NT2/D1 (cell line): ENCODE measurements at regions not wholly inside any gene's neighbourhood (a gene's known extent, or its start where the extent isn't known, plus 50 kb on each side); places are given as distances from the start of the nearest gene placed in this dataset.

Source experiments
- SUZ12 ChIP-seq: IDR thresholded peaks from 2 replicates; pipeline ENCODE4 v1.6.1; 2011; ENCODE audit not compliant: insufficient read length, insufficient read depth; ENCODE audit errors: extremely low read depth
- YY1 ChIP-seq: IDR thresholded peaks from 2 replicates; pipeline ENCODE4 v1.6.1; 2011; ENCODE audit not compliant: insufficient read length, insufficient read depth
- ZNF274 ChIP-seq: IDR thresholded peaks from 2 replicates; pipeline ENCODE4 v1.6.1; 2011; ENCODE audit warnings: mild to moderate bottlenecking, low read depth, low read length

DNA sequence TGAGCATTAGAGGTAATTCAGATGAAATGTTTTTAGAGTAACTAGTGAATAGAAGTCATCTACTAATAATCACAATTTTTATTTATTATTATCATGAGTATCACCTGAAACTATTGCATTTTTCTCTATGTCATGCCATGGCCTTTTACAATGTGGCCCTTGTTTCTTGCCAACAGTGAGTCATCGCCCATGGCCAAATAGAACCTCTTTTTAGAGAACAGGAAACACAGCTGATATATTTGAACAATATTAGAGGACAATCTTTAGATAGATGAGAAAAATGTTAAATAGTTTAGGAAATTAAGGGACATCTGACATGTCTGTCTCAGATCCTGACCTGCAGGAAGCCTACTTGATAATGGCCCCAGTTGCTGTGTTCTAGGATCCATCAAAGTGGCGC is 1584.4 kb upstream of the GOT2 start:
- TF ChIP-seq ZNF274: no peak
- TF ChIP-seq SUZ12: no peak
- no peak for TF ChIP-seq YY1
